Loucy (cell line): ENCODE measurements at regions not wholly inside any gene's neighbourhood (a gene's known extent, or its start where the extent isn't known, plus 50 kb on each side); places are given as distances from the start of the nearest gene placed in this dataset.

ENCODE experiments used
- H2AFZ ChIP-seq: fragments of 200-600 bp; sonication (generic); 2 replicates; pipeline ENCODE4 v1.6.0; 2016; ENCODE audit warnings: antibody characterized with exemption, mild to moderate bottlenecking, low read length, moderate library complexity
- H3F3A ChIP-seq: fragments of 200-600 bp; 2 replicates; pipeline ENCODE4 v1.6.0; 2016; ENCODE audit warnings: antibody characterized with exemption, low read depth, mild to moderate bottlenecking
- H3K27me3 ChIP-seq: fragments of 200-600 bp; sonication (generic); 2 replicates; pipeline ENCODE4 v1.6.1; 2014; ENCODE audit warnings: low read length, mild to moderate bottlenecking; ENCODE audit not compliant: insufficient read depth, poor library complexity, severe bottlenecking
- H3K36me3 ChIP-seq: fragments of 200-600 bp; sonication (generic); 2 replicates; pipeline ENCODE4 v1.6.1; 2016; ENCODE audit warnings: low read length; ENCODE audit not compliant: insufficient read depth
- H3K4me1 ChIP-seq: fragments of 200-600 bp; sonication (generic); 2 replicates; pipeline ENCODE4 v1.5.1; 2014; ENCODE audit warnings: low read length, mild to moderate bottlenecking; ENCODE audit not compliant: insufficient read depth, poor library complexity, severe bottlenecking
- H3K4me2 ChIP-seq: fragments of 200-600 bp; sonication (generic); 2 replicates; pipeline ENCODE4 v1.6.0; 2014; ENCODE audit warnings: antibody characterized with exemption, low read length, low read depth, mild to moderate bottlenecking; ENCODE audit not compliant: poor library complexity, severe bottlenecking
- H3K4me3 ChIP-seq: fragments of 200-600 bp; sonication (generic); 2 replicates; pipeline ENCODE4 v1.5.1; 2014; ENCODE audit warnings: low read length, mild to moderate bottlenecking, mixed read lengths; ENCODE audit not compliant: poor library complexity, severe bottlenecking
- H3K79me2 ChIP-seq: fragments of 200-600 bp; sonication (generic); 2 replicates; pipeline ENCODE4 v1.6.1; 2014; ENCODE audit warnings: low read length; ENCODE audit not compliant: insufficient read depth
- H3K9ac ChIP-seq: fragments of 200-600 bp; sonication (generic); 2 replicates; pipeline ENCODE4 v1.6.0; 2014; ENCODE audit warnings: mild to moderate bottlenecking, low read depth, low read length, moderate library complexity; ENCODE audit not compliant: poor library complexity, severe bottlenecking
- H3K9me2 ChIP-seq: fragments of 200-600 bp; sonication (generic); replicated peaks from 2 replicates; pipeline ENCODE4 v1.6.1; 2016; ENCODE audit warnings: low read depth, low read length, mixed read lengths
- H3K9me3 ChIP-seq: fragments of 200-600 bp; sonication (generic); 2 replicates; pipeline ENCODE4 v1.6.1; 2014; ENCODE audit warnings: mild to moderate bottlenecking, antibody characterized with exemption, low read length, low read depth; ENCODE audit not compliant: insufficient read depth
- H4K20me1 ChIP-seq: fragments of 200-600 bp; sonication (generic); 2 replicates; pipeline ENCODE4 v1.6.0; 2014; ENCODE audit warnings: antibody characterized with exemption, low read length, mild to moderate bottlenecking; ENCODE audit not compliant: insufficient read depth, poor library complexity, severe bottlenecking
- CTCF ChIP-seq: fragments of 200-600 bp; sonication (generic); conservative IDR thresholded peaks from 2 replicates; pipeline ENCODE4 v1.5.1; 2014; ENCODE audit warnings: mild to moderate bottlenecking, antibody characterized with exemption, low read length
- EZH2phosphoT487 ChIP-seq: fragments of 200-600 bp; IDR thresholded peaks from 2 replicates; pipeline ENCODE4 v1.6.1; 2018; ENCODE audit warnings: antibody characterized with exemption, mild to moderate bottlenecking, moderate library complexity, borderline replicate concordance

GRCh38 chr2:19644763-19645162 is 257.0 kb downstream of the TTC32 start:
- Histone ChIP-seq H3K36me3 (no peaks in the 10 kb centered on the region), H3K4me2 (no peak overlapping the region), H3F3A (no peaks in the 10 kb centered on the region), H4K20me1 (no peaks in the 10 kb centered on the region), H3K9me2 (no peaks in the 10 kb centered on the region), H3K79me2 (no peaks in the 10 kb centered on the region), H3K4me1 (no peaks in the 10 kb centered on the region), H3K9ac (no peak overlapping the region), H3K27me3 (no peaks in the 10 kb centered on the region), H3K9me3 (no peaks in the 10 kb centered on the region), H2AFZ (no peak overlapping the region), H3K4me3 (no peak overlapping the region)
- TF ChIP-seq CTCF (no peak), EZH2phosphoT487 (no peak)

GRCh38 chr2:19643117-19643518 is 258.7 kb downstream of the TTC32 start:
- no peaks in the 10 kb centered on the region for H3K9me2 ChIP-seq
- no peaks in the 10 kb centered on the region for H3K9me3 ChIP-seq
- no peak overlapping the region for H2AFZ ChIP-seq
- TF ChIP-seq EZH2phosphoT487, result no peak
- H3K27me3 ChIP-seq, result no peaks in the 10 kb centered on the region
- no peaks in the 10 kb centered on the region for H3K79me2 ChIP-seq
- no peaks in the 10 kb centered on the region for H4K20me1 ChIP-seq
- no peak overlapping the region for H3K4me3 ChIP-seq
- no peak overlapping the region for H3K9ac ChIP-seq
- no peaks in the 10 kb centered on the region for H3F3A ChIP-seq
- no peaks in the 10 kb centered on the region for H3K4me1 ChIP-seq
- H3K4me2 ChIP-seq, result no peak overlapping the region
- no peaks in the 10 kb centered on the region for H3K36me3 ChIP-seq

- Histone ChIP-seq H3K79me2 (no peaks in the 10 kb centered on the region), H3K36me3 (no peaks in the 10 kb centered on the region), H3F3A (no peaks in the 10 kb centered on the region), H3K27me3 (no peaks in the 10 kb centered on the region), H3K9me3 (no peaks in the 10 kb centered on the region), H3K9ac (no peak overlapping the region), H3K4me2 (no peak overlapping the region), H2AFZ (no peak overlapping the region), H3K9me2 (no peaks in the 10 kb centered on the region), H3K4me3 (no peak overlapping the region), H4K20me1 (no peaks in the 10 kb centered on the region), H3K4me1 (no peaks in the 10 kb centered on the region)
- TF ChIP-seq CTCF, result no peak
- TF ChIP-seq EZH2phosphoT487, result no peak
These were observed 259.3 kb downstream of the TTC32 start for GRCh38 chr2:19642501-19642900.

- no peaks in the 10 kb centered on the region for H3K79me2 ChIP-seq
- no peak overlapping the region for H3K4me2 ChIP-seq
These were observed 265.8 kb downstream of the TTC32 start for GRCh38 chr2:19635951-19636510.

More at GRCh38 chr2:19635951-19636510, 265.8 kb downstream of the TTC32 start:
- Histone ChIP-seq H3K4me3 (no peak overlapping the region), H4K20me1 (no peaks in the 10 kb centered on the region), H3K9ac (no peak overlapping the region), H3K9me3 (no peaks in the 10 kb centered on the region; the same call in 1 of the 2 replicates), H3F3A (no peaks in the 10 kb centered on the region), H3K9me2 (no peaks in the 10 kb centered on the region), H3K36me3 (no peaks in the 10 kb centered on the region), H3K4me1 (no peaks in the 10 kb centered on the region), H2AFZ (no peak overlapping the region), H3K27me3 (no peaks in the 10 kb centered on the region)
- TF ChIP-seq EZH2phosphoT487 (no peak), CTCF (no peak)
